NCI-H748 (cell line): ENCODE measurements at regions not wholly inside any gene's neighbourhood (a gene's known extent, or its start where the extent isn't known, plus 50 kb on each side); places are given as distances from the start of the nearest gene placed in this dataset.

Experiments used
- DNase-seq: peaks from one replicate; lab custom pipeline; 2025; ENCODE audit not compliant: unreplicated experiment; lab: John Stamatoyannopoulos, UW

- no peak for DNase-seq
Measured at GRCh38 chr11:134585666-134586610, 173.9 kb upstream of the B3GAT1 start.

GRCh38 chr11:134584706-134585445, 172.8 kb upstream of the B3GAT1 start:
- no peak for DNase-seq

GRCh38 chr11:134584001-134584561, 172.0 kb upstream of the B3GAT1 start:
- DNase-seq: no peak

GRCh38 chr11:134583397-134583990, 171.5 kb upstream of the B3GAT1 start:
- no peak for DNase-seq

GRCh38 chr11:134582770-134583095, 170.7 kb upstream of the B3GAT1 start:
- no peak for DNase-seq

- no peak for DNase-seq
Measured at GRCh38 chr11:134581966-134582769, 170.1 kb upstream of the B3GAT1 start.

- peak; percentile 2 for DNase-seq
Measured at GRCh38 chr11:134581121-134581626, 169.1 kb upstream of the B3GAT1 start.

GRCh38 chr11:134580610-134580975, 168.6 kb upstream of the B3GAT1 start:
- DNase-seq: no peak

- peak; percentile 14 for DNase-seq
Measured at GRCh38 chr11:134579724-134580609, 167.9 kb upstream of the B3GAT1 start.

GRCh38 chr11:134578807-134579723, 167.0 kb upstream of the B3GAT1 start:
- DNase-seq: peak; percentile 10

GRCh38 chr11:134577751-134578395, 165.8 kb upstream of the B3GAT1 start:
- no peak for DNase-seq

- DNase-seq: no peak
Measured at GRCh38 chr11:134576721-134577171, 164.7 kb upstream of the B3GAT1 start.

- no peak for DNase-seq
Measured at GRCh38 chr11:134576286-134576685, 164.2 kb upstream of the B3GAT1 start.

- no peak for DNase-seq
Measured at GRCh38 chr11:134575504-134576230, 163.6 kb upstream of the B3GAT1 start.

- no peak for DNase-seq
Measured at GRCh38 chr11:134574947-134575346, 162.9 kb upstream of the B3GAT1 start.

- DNase-seq: no peak
Measured at GRCh38 chr11:134574425-134574824, 162.4 kb upstream of the B3GAT1 start.

GRCh38 chr11:134573857-134574256, 161.8 kb upstream of the B3GAT1 start:
- no peak for DNase-seq
